ENCODE measurements at regions not wholly inside any gene's neighbourhood (a gene's known extent, or its start where the extent isn't known, plus 50 kb on each side); places are given as distances from the start of the nearest gene placed in this dataset.

DNA sequence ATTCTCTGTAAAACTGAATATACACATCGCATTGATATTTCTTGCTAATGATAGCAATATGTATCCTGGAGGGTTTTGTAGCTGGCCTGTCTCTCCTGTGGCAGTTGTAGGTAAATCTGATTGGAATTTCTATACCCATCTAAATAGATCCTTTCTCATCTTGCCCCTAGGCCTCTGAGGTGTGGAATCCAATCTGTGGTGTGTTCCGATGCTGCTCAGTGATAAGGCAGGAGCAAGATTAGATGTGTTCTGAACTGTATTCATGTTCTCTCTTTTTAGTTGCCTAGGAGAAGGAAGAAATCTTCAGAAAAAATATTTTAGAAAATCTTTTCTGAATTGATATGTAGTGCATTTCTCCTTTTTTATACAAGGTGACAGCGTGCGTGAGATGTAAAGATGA is 507.5 kb downstream of the NR2F1-AS1 start:
- intact Hi-C loops (cut with micrococcal nuclease) = loop anchor here (10.0 kb wide), 1 partner anchor 769 kb away; no protein-coding TSS in a partner anchor
- dilution Hi-C loops (cut with MboI; ENCODE audit: extremely low pct_ligation_motif_present, low sequenced_read_pairs) = no loop called here
- no peaks in the 10 kb centered on the region for H3K9me3 ChIP-seq (replicated peaks; ENCODE audit: control insufficient read depth, insufficient read depth, low read length)
- TF ChIP-seq EZH2 (IDR thresholded peaks at IDR 0.05; ENCODE audit: borderline replicate concordance, low read depth, low read length, severe bottlenecking) = no peak
- TF ChIP-seq JUN (IDR thresholded peaks at IDR 0.05; ENCODE audit: borderline replicate concordance, insufficient read depth, insufficient read length, low read depth) = no peak
- TF ChIP-seq FOS (IDR thresholded peaks at IDR 0.05; ENCODE audit: borderline replicate concordance, insufficient read depth, low read length) = no peak
- no peak for TF ChIP-seq MYC (IDR thresholded peaks at IDR 0.05; ENCODE audit: low read depth, low read length)
- no peak for TF ChIP-seq POLR2AphosphoS5 (IDR thresholded peaks at IDR 0.05; ENCODE audit: insufficient read depth, low read depth, low read length)
- no peak for TF ChIP-seq GATA2 (IDR thresholded peaks at IDR 0.05; ENCODE audit: insufficient read depth, insufficient read length, low read depth, low read length)
- TF ChIP-seq MAX (IDR thresholded peaks at IDR 0.05; ENCODE audit: insufficient read depth, insufficient read length) = no peak
- TF ChIP-seq, protein P1, sequence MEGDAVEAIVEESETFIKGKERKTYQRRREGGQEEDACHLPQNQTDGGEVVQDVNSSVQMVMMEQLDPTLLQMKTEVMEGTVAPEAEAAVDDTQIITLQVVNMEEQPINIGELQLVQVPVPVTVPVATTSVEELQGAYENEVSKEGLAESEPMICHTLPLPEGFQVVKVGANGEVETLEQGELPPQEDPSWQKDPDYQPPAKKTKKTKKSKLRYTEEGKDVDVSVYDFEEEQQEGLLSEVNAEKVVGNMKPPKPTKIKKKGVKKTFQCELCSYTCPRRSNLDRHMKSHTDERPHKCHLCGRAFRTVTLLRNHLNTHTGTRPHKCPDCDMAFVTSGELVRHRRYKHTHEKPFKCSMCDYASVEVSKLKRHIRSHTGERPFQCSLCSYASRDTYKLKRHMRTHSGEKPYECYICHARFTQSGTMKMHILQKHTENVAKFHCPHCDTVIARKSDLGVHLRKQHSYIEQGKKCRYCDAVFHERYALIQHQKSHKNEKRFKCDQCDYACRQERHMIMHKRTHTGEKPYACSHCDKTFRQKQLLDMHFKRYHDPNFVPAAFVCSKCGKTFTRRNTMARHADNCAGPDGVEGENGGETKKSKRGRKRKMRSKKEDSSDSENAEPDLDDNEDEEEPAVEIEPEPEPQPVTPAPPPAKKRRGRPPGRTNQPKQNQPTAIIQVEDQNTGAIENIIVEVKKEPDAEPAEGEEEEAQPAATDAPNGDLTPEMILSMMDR (IDR thresholded peaks at IDR 0.05; ENCODE audit: extremely low read depth in 1 of 2, insufficient read depth in 1 of 2, low read depth in 1 of 2, low read length in 2 of 2) = no peak
- TF ChIP-seq POLR2A (IDR thresholded peaks at IDR 0.05; ENCODE audit: low read depth, low read length) = no peak
- H3K4me3 ChIP-seq (replicated peaks in 1 of 3; ENCODE audit: insufficient read depth in 1 of 3, low read depth in 1 of 3, low read length in 3 of 3) = no peak overlapping the region
- no peak overlapping the region for H3K4me2 ChIP-seq (ENCODE audit: insufficient read depth, low read length)
- no peaks in the 10 kb centered on the region for H3K9me1 ChIP-seq (replicated peaks; ENCODE audit: control insufficient read depth, extremely low read depth, insufficient read depth, low read length)
- no peaks in the 10 kb centered on the region for H4K20me1 ChIP-seq (replicated peaks; ENCODE audit: control insufficient read depth, extremely low read depth, insufficient read depth, low read length)
- H3K27ac ChIP-seq (ENCODE audit: insufficient read depth, low read depth, low read length) = no peak overlapping the region
- H3K4me1 ChIP-seq (ENCODE audit: control insufficient read depth, extremely low read depth, insufficient read depth, low read length) = peaks cover 11% of the 10 kb centered on the region
- no peak for FAIRE-seq
- no peak overlapping the region for H3K9ac ChIP-seq (replicated peaks; ENCODE audit: extremely low read depth, insufficient read depth, low read length)
- H3K79me2 ChIP-seq (ENCODE audit: control insufficient read depth, insufficient read depth, low read length) = no peaks in the 10 kb centered on the region
- H3K36me3 ChIP-seq (ENCODE audit: control insufficient read depth in 2 of 2, extremely low read depth in 1 of 2, insufficient read depth in 2 of 2, low read length in 2 of 2) = no peaks in the 10 kb centered on the region
- CTCF ChIA-PET = interaction anchor here (0.6 kb wide), 1 partner anchor 13 kb away, joined by 4 read pairs; no protein-coding TSS in a partner anchor
- no peak overlapping the region for H2AFZ ChIP-seq (ENCODE audit: low read depth, low read length)
- POLR2A ChIA-PET = no interaction called here
- BruUV-seq (replicated peaks) = no TSS peak
- no peak for DNase-seq (ENCODE audit: low read depth, low spot score)
- H3K27me3 ChIP-seq (ENCODE audit: control insufficient read depth in 2 of 2, insufficient read depth in 2 of 2, low read length in 2 of 2) = no peaks in the 10 kb centered on the region

Data from endothelial cell of umbilical vein (primary cell).